ENCODE measurements at regions not wholly inside any gene's neighbourhood (a gene's known extent, or its start where the extent isn't known, plus 50 kb on each side); places are given as distances from the start of the nearest gene placed in this dataset.

- TF ChIP-seq CTCF (IDR thresholded peaks at IDR 0.05; ENCODE audit: low read depth, low read length, poor library complexity, severe bottlenecking): no peak
- TF ChIP-seq EZH2phosphoT487 (IDR thresholded peaks at IDR 0.05; ENCODE audit: borderline replicate concordance, low read length): no peak
Observed at GRCh38 chr21:28877318-28877884, 115.3 kb downstream of the LTN1 start.
